Activated CD8-positive, alpha-beta memory T cell treated with anti-CD3 and anti-CD28 coated beads for 36 hours (primary cell): ENCODE measurements at regions not wholly inside any gene's neighbourhood (a gene's known extent, or its start where the extent isn't known, plus 50 kb on each side); places are given as distances from the start of the nearest gene placed in this dataset.

Experiments used
- CTCF ChIA-PET: fragments of 350-600 bp; sonication (Branson Sonifier 250); formaldehyde crosslinking; loops from one replicate; lab custom pipeline; 2021; ENCODE audit warnings: antibody characterized with exemption; lab: Charles Lee
- POLR2A ChIA-PET: fragments of 350-600 bp; sonication (Branson Sonifier 250); formaldehyde crosslinking; loops from one replicate; lab custom pipeline; 2021; ENCODE audit warnings: antibody characterized with exemption; lab: Charles Lee

- ChIA-PET CTCF (no interaction called here), POLR2A (no interaction called here)
These were observed 60.6 kb upstream of the LIMCH1 start for GRCh38 chr4:41477181-41477905.

DNA sequence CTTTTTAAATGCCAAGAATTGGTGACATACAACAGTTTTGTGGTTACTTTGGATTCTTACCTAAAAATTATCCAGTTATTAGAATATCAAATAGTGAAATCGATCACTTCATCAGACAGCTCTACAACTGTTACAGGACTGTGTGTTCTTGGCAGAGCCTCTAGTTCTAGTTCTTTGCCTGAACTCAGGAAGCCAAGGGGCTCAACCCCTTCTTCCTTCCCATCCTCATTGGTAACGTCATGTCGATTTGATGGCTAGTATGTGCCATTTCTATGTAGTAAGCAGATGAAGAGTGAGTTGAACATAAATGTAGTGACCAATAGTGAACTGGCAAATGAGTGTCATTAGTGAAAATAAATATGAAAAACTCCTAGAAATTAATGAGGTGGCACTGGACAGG, 59.4 kb upstream of the LIMCH1 start:
- CTCF ChIA-PET = no interaction called here
- POLR2A ChIA-PET = no interaction called here

- POLR2A ChIA-PET = no interaction called here
- CTCF ChIA-PET = no interaction called here
These were observed 57.1 kb upstream of the LIMCH1 start for GRCh38 chr4:41480896-41481311.

DNA sequence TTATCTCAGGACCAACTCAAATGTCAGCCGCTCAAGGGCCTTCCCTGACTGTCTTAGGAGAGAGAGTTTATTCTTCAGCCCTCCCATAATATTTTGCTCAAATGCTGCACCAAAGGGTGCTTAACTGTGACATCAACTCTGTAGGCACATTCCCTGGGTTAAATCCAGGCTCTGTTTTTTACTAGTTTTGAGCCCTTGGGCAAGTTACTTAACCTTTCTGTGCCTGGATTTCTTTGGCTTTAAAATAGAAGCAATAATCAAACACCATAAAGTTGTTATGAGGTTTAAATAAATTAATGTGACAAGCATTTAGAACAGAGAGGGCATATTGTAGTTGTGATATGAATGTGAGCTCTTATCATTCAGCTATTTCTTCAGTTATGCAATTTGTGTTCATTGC, 54.2 kb upstream of the LIMCH1 start:
- ChIA-PET CTCF (no interaction called here), POLR2A (no interaction called here)

GRCh38 chr4:41485041-41485440, 52.9 kb upstream of the LIMCH1 start:
- ChIA-PET POLR2A (no interaction called here), CTCF (interaction anchor here (0.6 kb wide), 1 partner anchor 425 kb away, joined by 3 read pairs; no protein-coding TSS in a partner anchor)

DNA sequence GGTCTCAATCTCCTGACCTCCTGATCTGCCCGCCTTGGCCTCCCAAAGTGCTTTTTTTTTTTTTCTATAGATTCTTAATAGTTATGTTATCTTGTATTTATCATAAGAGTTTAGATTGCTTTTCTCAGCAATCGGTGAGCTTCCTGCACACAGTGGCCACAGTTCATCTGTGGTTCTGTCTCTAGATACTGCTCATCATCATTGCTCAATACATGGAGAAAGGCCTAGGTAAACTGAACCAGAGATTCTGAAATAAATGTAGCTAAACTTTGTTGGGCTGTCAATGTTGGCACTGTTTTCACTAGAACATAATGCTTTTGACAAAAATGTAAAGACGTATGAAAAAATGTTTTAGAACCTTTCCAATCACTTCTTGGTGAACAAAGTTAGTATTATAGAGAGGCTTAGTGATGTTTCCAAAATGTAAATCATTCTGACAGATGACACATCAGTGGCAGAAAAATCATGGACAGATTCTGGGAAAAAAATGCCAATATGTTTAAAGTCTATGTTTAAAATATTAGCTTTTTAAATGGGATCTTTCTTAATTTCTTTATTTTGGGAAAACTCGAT, 50.0 kb upstream of the LIMCH1 start:
- POLR2A ChIA-PET = no interaction called here
- CTCF ChIA-PET = no interaction called here
